Sigmoid colon (tissue), 6 donors: ENCODE measurements at regions not wholly inside any gene's neighbourhood (a gene's known extent, or its start where the extent isn't known, plus 50 kb on each side); places are given as distances from the start of the nearest gene placed in this dataset.

Experiments
- DNase-seq: peaks from one replicate; pipeline ENCODE4 v3.0.0-alpha.2; 2019
- H3K27ac ChIP-seq, 4 donors: fragments of 200-600 bp; sonication (generic); one replicate each; pipeline ENCODE4 v1.5.1; 2016 to 2019; ENCODE audit warnings: mild to moderate bottlenecking in 1 of 4
- H3K27me3 ChIP-seq, 3 donors: fragments of 200-600 bp; sonication (generic); one replicate each; pipeline ENCODE4 v1.5.1; 2019; ENCODE audit warnings: mild to moderate bottlenecking in 1 of 3
- H3K36me3 ChIP-seq, 4 donors: fragments of 200-600 bp; sonication (generic); one replicate each; pipeline ENCODE4 v1.5.1; 2016 to 2019
- H3K4me1 ChIP-seq, 4 donors: fragments of 200-600 bp; sonication (generic); one replicate each; pipeline ENCODE4 v1.5.1; 2017 to 2019
- H3K4me3 ChIP-seq, 4 donors: fragments of 200-600 bp; sonication (generic); one replicate each; pipeline ENCODE4 v1.5.1; 2017 to 2019; ENCODE audit warnings: mild to moderate bottlenecking in 2 of 4, moderate library complexity in 1 of 4
- H3K9me3 ChIP-seq, 4 donors: fragments of 200-600 bp in 3 of 4; sonication (generic) in 3 of 4; one replicate each; pipeline versions ENCODE4 v1.5.1 to v1.6.1; 2013 to 2019
- EP300 ChIP-seq, 4 donors: sonication (generic); formaldehyde crosslinking; IDR thresholded peaks; one replicate each; pipeline ENCODE4 v1.6.1; 2017; ENCODE audit warnings: antibody characterized with exemption in 4 of 4
- POLR2A ChIP-seq, 2 donors: fragments of 450-650 bp; IDR thresholded peaks; one replicate each; pipeline ENCODE4 v1.6.1; 2016; ENCODE audit warnings: antibody characterized with exemption in 2 of 2, mild to moderate bottlenecking in 2 of 2, moderate library complexity in 2 of 2
- POLR2AphosphoS5 ChIP-seq, 4 donors: sonication (generic); formaldehyde crosslinking; IDR thresholded peaks; one replicate each; pipeline ENCODE4 v1.6.1; 2017; ENCODE audit warnings: antibody characterized with exemption in 4 of 4
- WGBS, 2 donors: extraction: QIAGEN DNeasy Blood & Tissue Kit; methylation state at CpG; one replicate each; pipeline ENCODE4 v1.1.7; 2013; 5-methylcytosine and 5-hydroxymethylcytosine counted together
- intact Hi-C: fragments of 100-400 bp; cut with DNase I; formaldehyde crosslinking; loops from one replicate; pipeline ENCODE4 v1.15.1; 2023
- TF ChIP-seq, protein P1 (sequence below), 4 experiments: fragments of 450-650 bp in 3 of 4; fragments of 200-600 bp in 1 of 4; IDR thresholded peaks; one replicate each; pipeline ENCODE4 v1.5.1; 2016 to 2019; ENCODE audit warnings: antibody characterized with exemption in 4 of 4, mild to moderate bottlenecking in 3 of 4, moderate library complexity in 2 of 4
- donor health status: healthy with polysubstance abuse.
- donor health status: healthy.

DNA sequence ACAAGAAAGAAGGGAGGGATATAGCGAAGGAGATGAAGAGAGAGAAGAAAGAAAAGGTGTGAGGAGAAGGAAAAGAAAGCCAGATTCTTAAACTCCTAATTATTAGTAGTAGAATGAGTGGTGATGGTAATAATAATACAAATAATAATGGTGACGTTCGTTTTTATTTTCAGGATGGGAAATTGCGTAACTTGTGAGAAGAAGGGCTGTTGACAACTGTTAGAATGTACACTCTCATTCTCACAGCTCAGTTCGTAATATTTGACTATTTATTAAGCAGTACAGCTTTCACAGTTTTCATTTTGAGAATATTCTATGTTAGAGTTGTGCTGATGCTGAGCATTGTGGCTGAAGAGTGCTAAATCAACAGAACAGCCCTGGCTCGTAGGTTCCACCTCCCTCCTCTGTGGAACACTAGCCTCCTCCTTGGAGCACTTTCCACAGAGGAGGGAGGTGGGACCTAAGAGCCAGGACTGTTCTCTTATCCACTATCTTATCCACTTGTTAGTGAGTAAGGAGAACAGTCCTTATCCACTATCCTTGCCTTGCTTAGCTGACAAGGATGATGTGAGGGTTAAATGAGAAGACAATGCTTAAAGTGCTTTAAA, 258.3 kb upstream of the VLDLR start:
- Histone ChIP-seq H3K27me3 (no peaks in the 10 kb centered on the region), H3K4me3 (no peak overlapping the region), H3K27ac (no peak overlapping the region), H3K4me1 (no peaks in the 10 kb centered on the region), H3K36me3 (no peaks in the 10 kb centered on the region), H3K9me3 (no peaks in the 10 kb centered on the region)
- WGBS, 2 donors, result 77 to 87% methylated on average over 6 of the region's 6 CpGs
- intact Hi-C loops, result no loop called here
- TF ChIP-seq EP300 (IDR thresholded peaks at IDR 0.05) (no peak), POLR2A (IDR thresholded peaks at IDR 0.05) (no peak), POLR2AphosphoS5 (IDR thresholded peaks at IDR 0.05) (no peak)
- TF ChIP-seq, protein P1, sequence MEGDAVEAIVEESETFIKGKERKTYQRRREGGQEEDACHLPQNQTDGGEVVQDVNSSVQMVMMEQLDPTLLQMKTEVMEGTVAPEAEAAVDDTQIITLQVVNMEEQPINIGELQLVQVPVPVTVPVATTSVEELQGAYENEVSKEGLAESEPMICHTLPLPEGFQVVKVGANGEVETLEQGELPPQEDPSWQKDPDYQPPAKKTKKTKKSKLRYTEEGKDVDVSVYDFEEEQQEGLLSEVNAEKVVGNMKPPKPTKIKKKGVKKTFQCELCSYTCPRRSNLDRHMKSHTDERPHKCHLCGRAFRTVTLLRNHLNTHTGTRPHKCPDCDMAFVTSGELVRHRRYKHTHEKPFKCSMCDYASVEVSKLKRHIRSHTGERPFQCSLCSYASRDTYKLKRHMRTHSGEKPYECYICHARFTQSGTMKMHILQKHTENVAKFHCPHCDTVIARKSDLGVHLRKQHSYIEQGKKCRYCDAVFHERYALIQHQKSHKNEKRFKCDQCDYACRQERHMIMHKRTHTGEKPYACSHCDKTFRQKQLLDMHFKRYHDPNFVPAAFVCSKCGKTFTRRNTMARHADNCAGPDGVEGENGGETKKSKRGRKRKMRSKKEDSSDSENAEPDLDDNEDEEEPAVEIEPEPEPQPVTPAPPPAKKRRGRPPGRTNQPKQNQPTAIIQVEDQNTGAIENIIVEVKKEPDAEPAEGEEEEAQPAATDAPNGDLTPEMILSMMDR (IDR thresholded peaks at IDR 0.05), result no peak
- DNase-seq, result no peak

DNA sequence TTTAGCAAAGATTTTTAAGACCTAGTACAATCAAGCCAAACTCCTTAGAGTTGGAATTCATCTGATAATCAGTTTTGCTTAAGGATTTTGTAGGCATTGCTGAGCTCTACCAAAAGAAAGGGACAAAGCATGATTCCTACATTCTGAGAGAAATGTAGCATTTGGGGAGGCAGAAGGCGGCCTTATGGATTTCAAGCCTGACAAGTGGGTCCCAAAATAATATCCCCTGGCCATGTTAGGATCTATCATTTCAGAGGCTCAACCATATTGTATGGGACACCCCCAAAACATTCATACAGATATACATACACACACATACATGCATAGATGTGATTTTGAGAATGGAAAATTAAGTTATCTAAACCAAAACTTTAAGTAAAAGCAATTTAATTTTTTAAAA, 257.8 kb upstream of the VLDLR start:
- H3K36me3 ChIP-seq, result no peaks in the 10 kb centered on the region
- no peak overlapping the region for H3K4me3 ChIP-seq
- no peak for DNase-seq
- no peaks in the 10 kb centered on the region for H3K27me3 ChIP-seq
- 88 to 93% methylated on average over 1 of the region's 1 CpG for WGBS, 2 donors
- no peaks in the 10 kb centered on the region for H3K9me3 ChIP-seq
- intact Hi-C loops, result no loop called here
- TF ChIP-seq, protein P1 (IDR thresholded peaks at IDR 0.05), result no peak
- TF ChIP-seq POLR2A (IDR thresholded peaks at IDR 0.05) (no peak), POLR2AphosphoS5 (IDR thresholded peaks at IDR 0.05) (no peak), EP300 (IDR thresholded peaks at IDR 0.05) (no peak)
- H3K27ac ChIP-seq, result no peak overlapping the region
- no peaks in the 10 kb centered on the region for H3K4me1 ChIP-seq

DNA sequence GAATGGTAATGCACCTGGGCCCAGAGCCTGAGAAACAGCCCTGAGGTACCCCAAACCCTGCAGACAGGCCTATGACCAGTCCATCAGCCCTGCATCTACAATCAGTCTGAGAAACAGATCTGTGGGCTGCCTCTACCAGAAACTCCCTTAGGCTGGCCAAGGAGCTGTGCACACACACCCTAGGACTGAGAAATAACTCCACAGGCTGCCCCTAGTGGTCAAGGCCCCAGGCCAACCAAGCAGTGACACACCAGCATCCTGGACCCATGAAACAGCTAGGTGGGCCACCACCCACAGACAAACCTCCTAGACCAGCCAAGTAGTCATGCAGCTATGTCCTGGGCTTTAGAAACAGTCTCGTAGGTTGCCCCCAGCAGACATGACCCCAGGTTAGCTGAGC, 253.6 kb upstream of the VLDLR start:
- no peak for TF ChIP-seq POLR2AphosphoS5 (IDR thresholded peaks at IDR 0.05)
- TF ChIP-seq, protein P1 (IDR thresholded peaks at IDR 0.05), result no peak
- no peak for TF ChIP-seq EP300 (IDR thresholded peaks at IDR 0.05)
- TF ChIP-seq POLR2A (IDR thresholded peaks at IDR 0.05), result no peak
- intact Hi-C loops, result no loop called here
- Histone ChIP-seq H3K9me3 (no peaks in the 10 kb centered on the region), H3K27ac (no peak overlapping the region), H3K27me3 (no peaks in the 10 kb centered on the region), H3K4me1 (no peaks in the 10 kb centered on the region), H3K4me3 (no peak overlapping the region), H3K36me3 (no peaks in the 10 kb centered on the region)
- no peak for DNase-seq
- 81 to 88% methylated on average over 1 of the region's 1 CpG for WGBS, 2 donors

DNA sequence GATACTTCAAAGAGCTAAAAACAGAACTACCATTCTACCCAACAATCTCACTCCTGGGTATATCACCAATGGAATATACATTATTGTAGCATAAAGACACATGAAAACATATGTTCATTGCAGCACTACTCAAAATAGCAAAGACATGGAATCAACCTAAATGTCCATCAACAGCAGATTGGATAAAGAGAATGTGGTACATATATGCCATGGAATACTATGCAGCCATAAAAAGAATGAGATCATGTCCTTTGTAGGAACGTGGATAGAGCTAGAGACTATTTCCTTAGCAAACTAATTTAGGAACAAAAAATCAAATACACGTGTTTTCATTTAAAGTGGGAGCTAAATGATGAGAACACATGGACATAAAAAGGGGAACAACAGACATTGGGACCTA, 247.9 kb upstream of the VLDLR start:
- Histone ChIP-seq H3K27ac (no peak overlapping the region), H3K27me3 (no peaks in the 10 kb centered on the region), H3K36me3 (no peaks in the 10 kb centered on the region), H3K4me3 (no peak overlapping the region), H3K9me3 (no peaks in the 10 kb centered on the region), H3K4me1 (peaks cover 0 to 10% (median 7%) of the 10 kb centered on the region in 4 donors)
- DNase-seq, result no peak
- TF ChIP-seq EP300 (IDR thresholded peaks at IDR 0.05), result no peak
- TF ChIP-seq POLR2A (IDR thresholded peaks at IDR 0.05), result no peak
- no peak for TF ChIP-seq POLR2AphosphoS5 (IDR thresholded peaks at IDR 0.05)
- TF ChIP-seq, protein P1 (IDR thresholded peaks at IDR 0.05), result no peak
- intact Hi-C loops, result no loop called here
- 81 to 90% methylated on average over 2 of the region's 2 CpGs for WGBS, 2 donors

DNA sequence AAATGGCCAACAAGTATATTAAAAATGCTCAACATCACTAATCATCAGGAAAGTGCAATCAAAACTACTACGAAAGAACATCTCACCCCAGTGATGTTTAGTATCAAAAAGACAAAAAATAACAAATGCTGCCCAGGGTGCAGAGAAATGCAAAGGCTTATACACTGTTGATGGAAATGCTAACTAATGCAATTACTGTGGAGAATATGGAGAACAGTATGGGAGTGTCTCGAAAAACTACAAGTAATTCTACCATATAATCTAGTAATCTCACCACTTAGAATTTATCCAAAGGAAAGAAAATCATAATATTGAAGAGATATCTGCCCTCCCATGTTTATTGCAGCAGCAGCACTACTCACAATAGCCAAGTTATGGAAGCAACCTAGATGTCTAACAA, 246.5 kb upstream of the VLDLR start:
- intact Hi-C loops, result no loop called here
- 86 to 91% methylated on average over 2 of the region's 2 CpGs for WGBS, 2 donors

More for the DNA sequence above, 246.5 kb upstream of the VLDLR start:
- Histone ChIP-seq H3K36me3 (no peaks in the 10 kb centered on the region), H3K4me3 (no peak overlapping the region), H3K27me3 (no peaks in the 10 kb centered on the region), H3K27ac (no peak overlapping the region), H3K9me3 (no peaks in the 10 kb centered on the region), H3K4me1 (peaks cover 0 to 10% (median 7%) of the 10 kb centered on the region in 4 donors)
- no peak for DNase-seq
- TF ChIP-seq POLR2AphosphoS5 (IDR thresholded peaks at IDR 0.05) (no peak), EP300 (IDR thresholded peaks at IDR 0.05) (no peak)
